ENCODE measurements at regions not wholly inside any gene's neighbourhood (a gene's known extent, or its start where the extent isn't known, plus 50 kb on each side); places are given as distances from the start of the nearest gene placed in this dataset.
A peak's percentile ranks its signal among the peaks of the same experiment; 100 is the strongest.

- no peaks in the 10 kb centered on the region for H3K27me3 ChIP-seq
- H3K9me3 ChIP-seq: no peaks in the 10 kb centered on the region
- no peak for TF ChIP-seq CTCF (IDR thresholded peaks at IDR 0.05)
- H3K4me1 ChIP-seq: no peaks in the 10 kb centered on the region
- DNase-seq (no peak), ATAC-seq (no peak)
- no peaks in the 10 kb centered on the region for H3K36me3 ChIP-seq
- no peak overlapping the region for H3K27ac ChIP-seq
- intact Hi-C loops (cut with DNase I): no loop called here
- no peak overlapping the region for H3K4me3 ChIP-seq
These were observed 93.6 kb upstream of the TNC start for GRCh38 chr9:115211413-115212124.

- intact Hi-C loops (cut with DNase I): no loop called here
- TF ChIP-seq CTCF (IDR thresholded peaks at IDR 0.05): no peak
- Histone ChIP-seq H3K4me3 (no peak overlapping the region), H3K27ac (no peak overlapping the region), H3K36me3 (no peaks in the 10 kb centered on the region), H3K9me3 (no peaks in the 10 kb centered on the region), H3K27me3 (no peaks in the 10 kb centered on the region), H3K4me1 (no peaks in the 10 kb centered on the region)
- ATAC-seq (no peak), DNase-seq (no peak)
These were observed 94.2 kb upstream of the TNC start for GRCh38 chr9:115212125-115212605.

- H3K27ac ChIP-seq: no peak overlapping the region
- no peak for TF ChIP-seq CTCF (IDR thresholded peaks at IDR 0.05)
These were observed 94.9 kb upstream of the TNC start for GRCh38 chr9:115212832-115213231.

GRCh38 chr9:115213818-115214334, 95.9 kb upstream of the TNC start:
- Histone ChIP-seq H3K4me1 (no peaks in the 10 kb centered on the region), H3K27me3 (no peaks in the 10 kb centered on the region), H3K27ac (no peak overlapping the region), H3K9me3 (no peaks in the 10 kb centered on the region), H3K4me3 (no peak overlapping the region), H3K36me3 (no peaks in the 10 kb centered on the region)
- peak; percentile 63 for ATAC-seq
- intact Hi-C loops (cut with DNase I): no loop called here
- no peak for DNase-seq
- TF ChIP-seq CTCF (IDR thresholded peaks at IDR 0.05): no peak

More at GRCh38 chr9:115212832-115213231, 94.9 kb upstream of the TNC start:
- intact Hi-C loops (cut with DNase I): no loop called here
- H3K9me3 ChIP-seq: no peaks in the 10 kb centered on the region
- DNase-seq: no peak
- H3K4me3 ChIP-seq: no peak overlapping the region
- no peaks in the 10 kb centered on the region for H3K4me1 ChIP-seq
- no peak for ATAC-seq
- H3K27me3 ChIP-seq: no peaks in the 10 kb centered on the region
- H3K36me3 ChIP-seq: no peaks in the 10 kb centered on the region

GRCh38 chr9:115216873-115217272, 98.9 kb upstream of the TNC start:
- DNase-seq (no peak), ATAC-seq (no peak)
- no peaks in the 10 kb centered on the region for H3K9me3 ChIP-seq
- H3K36me3 ChIP-seq: no peaks in the 10 kb centered on the region
- no peak overlapping the region for H3K4me3 ChIP-seq
- no peak for TF ChIP-seq CTCF (IDR thresholded peaks at IDR 0.05)
- intact Hi-C loops (cut with DNase I): no loop called here
- H3K27me3 ChIP-seq: no peaks in the 10 kb centered on the region
- no peaks in the 10 kb centered on the region for H3K4me1 ChIP-seq
- H3K27ac ChIP-seq: no peak overlapping the region

Measured in upper lobe of right lung (tissue), 1 donor.